ENCODE measurements at regions not wholly inside any gene's neighbourhood (a gene's known extent, or its start where the extent isn't known, plus 50 kb on each side); places are given as distances from the start of the nearest gene placed in this dataset.

DNA sequence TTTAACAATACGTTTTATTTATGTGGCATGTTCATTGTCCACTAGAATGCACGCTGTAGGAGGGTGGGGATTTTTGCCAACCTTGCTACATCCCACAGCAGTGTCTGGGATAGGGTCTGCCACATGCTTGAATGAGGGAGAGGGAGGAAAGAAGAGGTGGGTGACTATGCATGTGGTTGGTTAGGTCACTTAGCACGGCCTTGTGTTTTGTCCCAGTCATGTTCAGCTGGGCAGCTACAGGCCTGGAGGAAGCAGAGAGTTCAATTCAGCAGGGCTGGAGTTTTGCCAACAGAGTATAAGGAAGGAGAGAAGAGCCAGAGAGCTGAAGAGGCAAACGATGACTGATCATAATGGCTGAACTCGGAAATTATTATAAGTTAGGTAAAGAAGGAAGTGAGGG, 268.4 kb upstream of the NSMCE3 start:
- TF ChIP-seq, protein P1, sequence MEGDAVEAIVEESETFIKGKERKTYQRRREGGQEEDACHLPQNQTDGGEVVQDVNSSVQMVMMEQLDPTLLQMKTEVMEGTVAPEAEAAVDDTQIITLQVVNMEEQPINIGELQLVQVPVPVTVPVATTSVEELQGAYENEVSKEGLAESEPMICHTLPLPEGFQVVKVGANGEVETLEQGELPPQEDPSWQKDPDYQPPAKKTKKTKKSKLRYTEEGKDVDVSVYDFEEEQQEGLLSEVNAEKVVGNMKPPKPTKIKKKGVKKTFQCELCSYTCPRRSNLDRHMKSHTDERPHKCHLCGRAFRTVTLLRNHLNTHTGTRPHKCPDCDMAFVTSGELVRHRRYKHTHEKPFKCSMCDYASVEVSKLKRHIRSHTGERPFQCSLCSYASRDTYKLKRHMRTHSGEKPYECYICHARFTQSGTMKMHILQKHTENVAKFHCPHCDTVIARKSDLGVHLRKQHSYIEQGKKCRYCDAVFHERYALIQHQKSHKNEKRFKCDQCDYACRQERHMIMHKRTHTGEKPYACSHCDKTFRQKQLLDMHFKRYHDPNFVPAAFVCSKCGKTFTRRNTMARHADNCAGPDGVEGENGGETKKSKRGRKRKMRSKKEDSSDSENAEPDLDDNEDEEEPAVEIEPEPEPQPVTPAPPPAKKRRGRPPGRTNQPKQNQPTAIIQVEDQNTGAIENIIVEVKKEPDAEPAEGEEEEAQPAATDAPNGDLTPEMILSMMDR (conservative IDR thresholded peaks at IDR 0.05 in 1 of 2, IDR thresholded peaks at IDR 0.05 in 1 of 2; ENCODE audit: low read depth in 1 of 2, low read length in 2 of 2), result no peak
- TF ChIP-seq EZH2 (IDR thresholded peaks at IDR 0.05; ENCODE audit: low read length, missing control alignments), result no peak

Data from fibroblast of lung (primary cell).